Glomerular endothelial cell (primary cell): ENCODE measurements at regions not wholly inside any gene's neighbourhood (a gene's known extent, or its start where the extent isn't known, plus 50 kb on each side); places are given as distances from the start of the nearest gene placed in this dataset.
"Not testable (repeated sequence)": the region's sequence is repeated elsewhere in the genome, so short reads cannot be mapped to it uniquely, and the experiment has no call there.

Experiments used
- DNase-seq: peaks from one replicate; pipeline ENCODE4 v3.0.0-alpha.2; 2011; ENCODE audit warnings: low read depth, low spot score; ENCODE audit errors: extremely low read depth

GRCh38 chr2:8437949-8438400 lies 243.9 kb upstream of the ID2 start:
- DNase-seq = no peak

GRCh38 chr2:8438476-8438875 lies 243.4 kb upstream of the ID2 start:
- DNase-seq = no peak

GRCh38 chr2:8438996-8439395 lies 242.9 kb upstream of the ID2 start:
- no peak for DNase-seq

- no peak for DNase-seq
Observed at GRCh38 chr2:8440029-8440778, 241.7 kb upstream of the ID2 start.

GRCh38 chr2:8441371-8441770 lies 240.5 kb upstream of the ID2 start:
- DNase-seq = no peak

GRCh38 chr2:8441986-8442385 lies 239.9 kb upstream of the ID2 start:
- no peak for DNase-seq

GRCh38 chr2:8442833-8443486 lies 238.9 kb upstream of the ID2 start:
- no peak for DNase-seq

GRCh38 chr2:8445580-8445979 lies 236.3 kb upstream of the ID2 start:
- DNase-seq = no peak

GRCh38 chr2:8446751-8447150 lies 235.1 kb upstream of the ID2 start:
- not testable (repeated sequence) for DNase-seq

GRCh38 chr2:8447610-8448221 lies 234.1 kb upstream of the ID2 start:
- DNase-seq = no peak

- DNase-seq = no peak
Observed at GRCh38 chr2:8448824-8449556, 232.9 kb upstream of the ID2 start.

- DNase-seq = no peak
Observed at GRCh38 chr2:8451273-8451672, 230.6 kb upstream of the ID2 start.

- DNase-seq = no peak
Observed at GRCh38 chr2:8452296-8452695, 229.6 kb upstream of the ID2 start.

- no peak for DNase-seq
Observed at GRCh38 chr2:8452979-8453903, 228.6 kb upstream of the ID2 start.

- DNase-seq = no peak
Observed at GRCh38 chr2:8453904-8454302, 228.0 kb upstream of the ID2 start.

GRCh38 chr2:8454797-8455196 lies 227.1 kb upstream of the ID2 start:
- no peak for DNase-seq

- DNase-seq = no peak
Observed at GRCh38 chr2:8455236-8456150, 226.4 kb upstream of the ID2 start.

- no peak for DNase-seq
Observed at GRCh38 chr2:8456151-8457091, 225.4 kb upstream of the ID2 start.
